Adipocyte (in vitro differentiated cells): ENCODE measurements at regions not wholly inside any gene's neighbourhood (a gene's known extent, or its start where the extent isn't known, plus 50 kb on each side); places are given as distances from the start of the nearest gene placed in this dataset.

Experiments
- DNase-seq: peaks from one replicate; pipeline ENCODE4 v3.0.0-alpha.2; 2015; ENCODE audit warnings: low read depth
- H3K27me3 ChIP-seq: replicated peaks from 2 replicates; pipeline ENCODE4 v1.7.0; 2013; ENCODE audit warnings: mild to moderate bottlenecking, low read length, moderate library complexity; ENCODE audit not compliant: control insufficient read depth, insufficient read depth
- H3K36me3 ChIP-seq: 2 replicates; pipeline ENCODE4 v1.7.0; 2013; ENCODE audit warnings: low read length, mild to moderate bottlenecking, moderate library complexity; ENCODE audit not compliant: control insufficient read depth, insufficient read depth, severe bottlenecking
- H3K4me1 ChIP-seq: 2 replicates; pipeline ENCODE4 v1.7.0; 2013; ENCODE audit warnings: mild to moderate bottlenecking, low read length, moderate library complexity; ENCODE audit not compliant: control insufficient read depth, insufficient read depth
- H3K4me3 ChIP-seq: 2 replicates; pipeline ENCODE4 v1.7.0; 2013; ENCODE audit warnings: mild to moderate bottlenecking, low read length, moderate library complexity
- H3K9ac ChIP-seq: 2 replicates; pipeline ENCODE4 v1.7.0; 2013; ENCODE audit warnings: mild to moderate bottlenecking, low read length, moderate library complexity
- H3K9me3 ChIP-seq: 2 replicates; pipeline ENCODE4 v1.7.0; 2013; ENCODE audit warnings: mild to moderate bottlenecking, low read length, moderate library complexity; ENCODE audit not compliant: control insufficient read depth

GRCh38 chr6:168883410-168884049 is 370.1 kb downstream of the THBS2 start:
- no peaks in the 10 kb centered on the region for H3K36me3 ChIP-seq
- H3K27me3 ChIP-seq, result peaks cover 37% of the 10 kb centered on the region
- no peak overlapping the region for H3K9ac ChIP-seq
- H3K9me3 ChIP-seq, result no peaks in the 10 kb centered on the region
- DNase-seq, result no peak
- H3K4me3 ChIP-seq, result no peak overlapping the region
- H3K4me1 ChIP-seq, result no peaks in the 10 kb centered on the region

GRCh38 chr6:168880271-168880670 is 373.4 kb downstream of the THBS2 start:
- Histone ChIP-seq H3K36me3 (no peaks in the 10 kb centered on the region), H3K4me1 (no peaks in the 10 kb centered on the region), H3K27me3 (peaks cover 51% of the 10 kb centered on the region), H3K4me3 (no peak overlapping the region), H3K9ac (no peak overlapping the region), H3K9me3 (no peaks in the 10 kb centered on the region)
- DNase-seq, result no peak

DNA sequence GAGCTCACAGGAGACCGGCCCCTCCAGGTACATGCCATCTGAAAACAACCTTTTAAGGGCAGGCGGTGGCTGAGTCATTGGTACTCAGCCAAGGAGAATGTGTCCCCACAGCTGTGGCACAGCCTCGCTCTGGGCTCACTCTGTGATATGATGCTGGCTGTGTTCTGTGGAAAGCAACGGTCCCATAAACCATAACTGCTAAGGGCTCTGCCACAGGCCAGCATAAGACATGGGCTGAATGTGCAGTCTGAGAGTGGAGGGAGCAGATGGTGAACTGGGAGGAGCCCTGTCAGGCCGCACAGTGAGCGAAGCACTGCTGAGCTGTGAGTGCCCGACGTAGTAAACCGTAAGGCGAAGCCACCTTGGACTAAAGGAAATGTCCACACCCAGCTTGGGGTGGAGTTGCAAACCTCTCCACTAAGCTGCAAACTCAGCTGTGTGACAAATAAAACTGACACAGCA is 375.8 kb downstream of the THBS2 start:
- no peaks in the 10 kb centered on the region for H3K4me1 ChIP-seq
- no peaks in the 10 kb centered on the region for H3K9me3 ChIP-seq
- H3K4me3 ChIP-seq, result no peak overlapping the region
- H3K9ac ChIP-seq, result no peak overlapping the region
- H3K36me3 ChIP-seq, result no peaks in the 10 kb centered on the region
- no peak for DNase-seq
- peaks cover 56% of the 10 kb centered on the region for H3K27me3 ChIP-seq

- Histone ChIP-seq H3K36me3 (no peaks in the 10 kb centered on the region), H3K4me1 (no peaks in the 10 kb centered on the region), H3K27me3 (peaks cover 61% of the 10 kb centered on the region), H3K9me3 (no peaks in the 10 kb centered on the region), H3K4me3 (no peak overlapping the region), H3K9ac (no peak overlapping the region)
- no peak for DNase-seq
These were observed 376.7 kb downstream of the THBS2 start for GRCh38 chr6:168876956-168877355.

GRCh38 chr6:168875811-168876576 is 377.7 kb downstream of the THBS2 start:
- Histone ChIP-seq H3K9ac (no peak overlapping the region), H3K4me1 (no peaks in the 10 kb centered on the region), H3K4me3 (no peak overlapping the region), H3K36me3 (no peaks in the 10 kb centered on the region), H3K9me3 (no peaks in the 10 kb centered on the region), H3K27me3 (peaks cover 61% of the 10 kb centered on the region)
- DNase-seq, result no peak

DNA sequence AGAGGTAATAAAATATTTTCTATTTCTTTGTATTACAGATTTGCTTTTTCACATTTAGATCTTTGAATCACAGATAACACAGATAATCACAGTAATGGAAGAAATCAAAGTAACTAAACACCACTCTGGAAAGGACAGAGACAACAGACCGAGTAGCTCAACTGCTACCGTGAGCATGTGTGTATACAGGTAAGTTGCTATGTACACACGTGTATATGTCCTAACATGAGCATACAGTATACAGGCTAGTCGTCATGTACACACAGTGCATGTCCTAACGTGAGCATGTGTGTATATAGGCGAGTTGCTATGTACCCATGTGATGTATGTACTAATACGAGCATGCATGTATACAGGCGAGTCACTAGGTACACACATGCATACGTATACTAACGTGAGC is 379.0 kb downstream of the THBS2 start:
- Histone ChIP-seq H3K4me1 (no peaks in the 10 kb centered on the region), H3K27me3 (peaks cover 57% of the 10 kb centered on the region), H3K9me3 (no peaks in the 10 kb centered on the region), H3K4me3 (no peak overlapping the region), H3K36me3 (no peaks in the 10 kb centered on the region), H3K9ac (no peak overlapping the region)
- no peak for DNase-seq

DNA sequence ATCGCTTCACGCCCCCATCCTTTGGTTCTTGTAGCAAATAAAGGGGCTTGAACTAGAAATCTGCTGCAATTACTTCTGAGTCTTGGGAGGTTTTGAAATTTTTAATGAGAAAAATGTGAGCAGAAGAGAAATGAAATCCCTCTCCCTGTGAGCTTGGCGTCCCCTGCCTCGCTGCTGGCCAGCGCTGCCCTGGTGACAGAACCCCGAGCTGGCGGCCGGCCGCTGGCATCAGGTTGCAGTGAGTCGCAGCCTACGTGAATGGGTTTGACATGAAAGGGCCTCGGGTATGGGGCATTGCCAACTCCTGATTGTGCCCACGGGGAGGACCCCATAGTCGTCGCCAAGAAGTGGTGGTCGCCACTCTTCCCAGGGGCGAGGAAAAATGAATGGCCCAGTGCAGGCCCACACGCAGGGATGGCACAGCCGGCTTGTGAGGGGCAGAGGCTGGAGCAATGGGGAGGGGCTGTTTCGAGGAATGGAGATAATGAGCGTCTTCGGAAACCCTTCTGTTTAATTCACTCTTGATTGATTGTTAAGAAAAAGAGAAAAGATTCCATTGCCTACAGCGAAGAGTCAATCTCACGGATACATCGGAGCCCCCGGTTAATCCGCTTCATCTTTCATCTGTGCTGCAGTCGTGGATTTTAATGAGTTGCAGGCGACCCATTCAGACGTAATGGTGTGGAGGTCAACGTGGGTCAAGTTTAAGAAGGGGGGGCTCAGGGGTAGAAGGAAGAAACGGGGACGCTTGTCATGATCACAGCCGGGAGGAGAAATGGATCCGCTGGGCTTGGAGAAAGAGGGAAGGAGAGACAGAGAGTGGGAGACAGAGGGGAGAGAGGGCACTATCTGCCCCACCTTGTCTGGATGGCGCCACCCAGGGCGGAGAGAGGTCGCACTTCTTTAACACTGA is 380.1 kb downstream of the THBS2 start:
- Histone ChIP-seq H3K4me1 (no peaks in the 10 kb centered on the region), H3K4me3 (no peak overlapping the region), H3K27me3 (peaks cover 57% of the 10 kb centered on the region), H3K9ac (no peak overlapping the region), H3K36me3 (no peaks in the 10 kb centered on the region), H3K9me3 (no peaks in the 10 kb centered on the region)
- DNase-seq, result peak; percentile 56

GRCh38 chr6:168871642-168872315 is 381.9 kb downstream of the THBS2 start:
- Histone ChIP-seq H3K36me3 (no peaks in the 10 kb centered on the region), H3K4me3 (no peak overlapping the region)
- no peak for DNase-seq

DNA sequence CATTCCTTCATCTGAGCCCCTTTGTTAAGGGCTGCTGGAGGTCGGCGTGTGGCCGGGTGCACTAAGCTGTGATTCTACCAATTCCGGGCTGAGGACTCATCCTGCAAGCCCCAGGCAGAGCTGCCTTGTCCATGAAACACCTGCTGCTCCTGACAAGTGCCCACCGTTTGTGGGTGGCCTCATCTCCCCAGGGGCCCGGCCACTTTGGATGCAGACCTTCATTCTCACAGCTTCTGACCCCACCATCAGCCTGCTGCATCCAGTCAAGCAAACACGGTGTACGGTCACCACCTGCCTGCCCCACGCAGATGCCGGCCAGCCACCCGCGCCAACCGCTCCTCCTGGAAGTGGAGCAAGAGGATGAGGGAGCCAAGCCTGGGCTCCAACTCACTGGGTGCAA is 382.7 kb downstream of the THBS2 start:
- H3K36me3 ChIP-seq, result no peaks in the 10 kb centered on the region
- H3K4me1 ChIP-seq, result no peaks in the 10 kb centered on the region
- no peak overlapping the region for H3K9ac ChIP-seq
- no peaks in the 10 kb centered on the region for H3K9me3 ChIP-seq
- H3K4me3 ChIP-seq, result no peak overlapping the region
- DNase-seq, result no peak
- peaks cover 44% of the 10 kb centered on the region for H3K27me3 ChIP-seq

More at GRCh38 chr6:168871642-168872315, 381.9 kb downstream of the THBS2 start:
- Histone ChIP-seq H3K9ac (no peak overlapping the region), H3K9me3 (no peaks in the 10 kb centered on the region), H3K4me1 (no peaks in the 10 kb centered on the region), H3K27me3 (peaks cover 45% of the 10 kb centered on the region)

DNA sequence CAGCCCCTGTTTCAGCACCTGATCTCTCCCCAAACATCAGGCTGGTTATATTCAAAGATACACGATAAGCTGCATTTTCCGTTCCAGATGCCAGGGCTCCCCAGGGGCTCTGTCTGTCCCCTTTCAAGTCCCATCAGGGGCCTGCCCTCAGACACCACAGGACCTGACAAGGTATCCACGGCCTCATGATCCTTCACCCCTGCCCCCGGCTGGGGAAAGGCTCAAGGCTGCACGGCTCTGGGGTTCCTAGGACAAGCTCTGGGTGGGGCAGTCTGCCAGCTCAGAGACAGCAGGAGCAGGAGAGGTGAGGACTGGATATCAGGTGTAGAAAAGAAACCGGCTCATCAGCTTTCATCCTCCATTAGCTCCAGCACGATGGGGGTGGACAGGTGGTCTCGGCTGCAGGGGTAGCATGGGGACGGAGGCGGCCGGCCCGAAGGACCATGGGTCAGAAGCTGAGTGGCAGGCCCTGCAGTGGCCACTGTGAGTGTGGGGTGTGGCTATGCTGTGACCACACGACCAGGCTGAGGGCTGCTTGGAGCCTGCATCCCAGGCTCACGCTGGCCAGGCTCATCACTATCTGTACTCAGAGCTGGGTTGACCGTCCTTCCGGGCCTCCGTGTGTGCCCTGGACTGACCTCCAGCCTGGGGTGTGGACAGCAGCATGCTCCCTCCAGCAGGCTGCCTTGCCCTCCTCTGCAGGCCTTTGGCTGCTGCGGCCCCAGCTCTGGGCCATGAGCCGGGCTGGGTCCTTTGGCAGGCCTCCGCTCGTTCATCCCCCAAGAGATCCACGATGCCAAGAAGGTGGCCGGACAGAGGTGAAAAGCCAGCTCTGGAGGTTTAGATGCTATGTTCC is 386.2 kb downstream of the THBS2 start:
- no peak for DNase-seq

More for the DNA sequence above, 386.2 kb downstream of the THBS2 start:
- Histone ChIP-seq H3K9me3 (no peaks in the 10 kb centered on the region), H3K4me3 (no peak overlapping the region), H3K27me3 (peaks cover 27% of the 10 kb centered on the region), H3K9ac (no peak overlapping the region), H3K36me3 (no peaks in the 10 kb centered on the region), H3K4me1 (no peaks in the 10 kb centered on the region)
